Stimulated activated CD8-positive, alpha-beta memory T cell treated with anti-CD3 and anti-CD28 coated beads, Interleukin-12 subunit alpha, Interleukin-12 subunit beta, amount 100 ng/mL, for 24 hours (primary cell): ENCODE measurements at regions not wholly inside any gene's neighbourhood (a gene's known extent, or its start where the extent isn't known, plus 50 kb on each side); places are given as distances from the start of the nearest gene placed in this dataset.

Experiments used
- DNase-seq: peaks from one replicate; pipeline ENCODE4 v3.0.0-alpha.2; 2020; ENCODE audit errors: extremely low read depth

- DNase-seq = no peak
Observed at GRCh38 chr22:47966316-47966715, 1203.9 kb downstream of the TBC1D22A start.

- DNase-seq = no peak
Observed at GRCh38 chr22:47965896-47966295, 1203.4 kb downstream of the TBC1D22A start.

- no peak for DNase-seq
Observed at GRCh38 chr22:47965066-47965465, 1202.6 kb downstream of the TBC1D22A start.

GRCh38 chr22:47963660-47964059, 1201.2 kb downstream of the TBC1D22A start:
- DNase-seq = no peak

DNA sequence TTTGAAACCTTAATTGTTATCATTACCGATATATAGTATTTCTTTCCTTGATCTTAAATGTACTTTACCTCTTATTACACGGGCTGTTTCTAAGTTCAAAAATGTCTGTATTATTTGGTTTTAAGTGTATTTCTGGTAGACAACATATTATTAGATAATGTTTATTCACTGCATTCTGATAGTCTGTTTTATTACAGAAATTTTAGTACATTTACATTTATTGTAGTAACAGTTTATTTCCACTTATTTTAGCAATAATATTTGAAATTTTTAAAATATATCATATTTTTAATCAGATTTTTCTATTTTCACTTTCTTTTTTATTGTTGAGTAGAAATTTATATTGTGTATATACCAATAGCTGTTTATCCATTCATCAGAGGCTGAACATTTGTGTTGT, 1195.2 kb downstream of the TBC1D22A start:
- DNase-seq = no peak

DNA sequence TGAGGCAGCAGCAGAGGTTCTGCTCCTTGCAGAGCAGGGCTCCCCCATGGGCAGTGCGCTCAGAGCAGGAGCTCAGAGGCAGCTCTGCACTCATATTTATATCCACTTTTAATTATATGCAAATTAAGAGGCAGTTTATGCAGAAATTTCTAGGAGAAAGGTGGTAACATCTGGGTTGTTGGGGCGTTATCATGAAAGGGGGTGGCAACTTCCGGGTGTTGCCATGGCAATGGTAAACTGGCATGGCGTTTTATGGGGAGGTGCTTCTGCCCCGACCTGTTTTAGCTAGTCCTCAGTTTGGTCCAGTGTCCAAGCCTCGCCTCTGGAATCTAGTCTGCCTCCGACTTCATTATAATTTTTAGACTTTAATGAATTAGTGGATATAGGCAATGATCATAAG, 1191.7 kb downstream of the TBC1D22A start:
- DNase-seq = no peak

- no peak for DNase-seq
Observed at GRCh38 chr22:47944941-47945340, 1182.5 kb downstream of the TBC1D22A start.

- DNase-seq = no peak
Observed at GRCh38 chr22:47943729-47944700, 1181.6 kb downstream of the TBC1D22A start.

GRCh38 chr22:47940211-47940610, 1177.8 kb downstream of the TBC1D22A start:
- DNase-seq = no peak

- no peak for DNase-seq
Observed at GRCh38 chr22:47933891-47934290, 1171.4 kb downstream of the TBC1D22A start.

DNA sequence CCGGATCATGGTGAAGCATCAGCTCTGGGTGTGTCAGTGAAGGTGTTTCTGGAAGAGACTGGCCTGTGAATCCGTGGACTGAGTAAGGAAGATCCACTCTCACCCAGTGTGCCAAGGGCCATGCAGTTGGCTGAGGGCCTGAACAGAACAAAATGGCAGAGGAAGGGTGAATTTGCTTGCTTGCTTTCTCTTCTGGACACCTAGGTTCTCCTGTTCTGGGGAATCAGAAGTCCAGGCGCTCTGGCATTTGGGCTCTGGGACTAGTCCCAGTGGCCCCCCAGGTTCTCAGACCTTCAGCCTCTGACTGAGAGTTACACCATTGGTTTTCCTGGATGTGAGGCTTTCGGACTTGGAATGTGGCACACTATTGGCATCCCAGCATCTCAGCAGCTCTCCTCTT, 1170.8 kb downstream of the TBC1D22A start:
- DNase-seq = no peak

- DNase-seq = no peak
Observed at GRCh38 chr22:47929646-47930185, 1167.3 kb downstream of the TBC1D22A start.

GRCh38 chr22:47929073-47929472, 1166.6 kb downstream of the TBC1D22A start:
- DNase-seq = no peak

GRCh38 chr22:47928631-47929030, 1166.2 kb downstream of the TBC1D22A start:
- no peak for DNase-seq

- no peak for DNase-seq
Observed at GRCh38 chr22:47927648-47928210, 1165.3 kb downstream of the TBC1D22A start.

- DNase-seq = no peak
Observed at GRCh38 chr22:47923011-47923427, 1160.6 kb downstream of the TBC1D22A start.

DNA sequence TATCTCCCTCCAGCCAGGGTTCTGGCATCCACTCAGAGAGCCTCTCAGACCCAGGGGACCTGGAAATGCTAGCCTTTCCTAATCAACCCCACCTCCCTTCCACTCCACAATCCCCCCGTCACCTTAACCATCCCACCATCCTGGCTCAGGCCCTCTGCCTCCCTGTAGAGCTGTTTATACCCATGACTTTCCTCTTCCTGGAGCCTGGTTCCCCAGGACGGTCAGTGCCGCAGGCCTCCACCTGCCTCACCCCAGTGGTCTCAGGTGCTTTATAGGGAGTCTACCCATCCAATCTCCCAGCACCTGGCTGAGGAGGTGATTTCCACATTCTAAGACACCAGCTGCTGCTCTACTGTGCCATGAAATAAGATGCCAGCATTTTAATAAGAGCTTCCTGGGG, 1159.5 kb downstream of the TBC1D22A start:
- DNase-seq = no peak

- DNase-seq = no peak
Observed at GRCh38 chr22:47920380-47920959, 1158.0 kb downstream of the TBC1D22A start.

DNA sequence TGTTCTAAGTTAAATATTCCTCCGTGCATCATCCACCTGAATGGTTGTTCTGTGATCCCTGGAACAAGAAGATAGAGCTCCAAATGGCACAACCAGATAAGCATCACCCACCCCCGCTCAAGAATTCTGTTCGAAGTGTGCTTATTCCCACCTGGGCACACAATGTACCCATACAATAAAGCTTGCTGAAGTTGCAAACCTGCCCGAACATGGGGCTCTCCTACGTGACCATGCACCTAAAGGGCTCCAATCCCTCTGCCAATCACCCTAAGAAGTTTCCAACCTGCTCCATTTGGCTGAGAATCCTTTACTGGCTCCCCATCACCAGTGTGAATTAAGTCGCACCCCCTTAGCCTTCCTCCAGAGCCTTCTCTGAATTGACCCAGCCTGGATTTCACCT, 1157.4 kb downstream of the TBC1D22A start:
- DNase-seq = no peak

DNA sequence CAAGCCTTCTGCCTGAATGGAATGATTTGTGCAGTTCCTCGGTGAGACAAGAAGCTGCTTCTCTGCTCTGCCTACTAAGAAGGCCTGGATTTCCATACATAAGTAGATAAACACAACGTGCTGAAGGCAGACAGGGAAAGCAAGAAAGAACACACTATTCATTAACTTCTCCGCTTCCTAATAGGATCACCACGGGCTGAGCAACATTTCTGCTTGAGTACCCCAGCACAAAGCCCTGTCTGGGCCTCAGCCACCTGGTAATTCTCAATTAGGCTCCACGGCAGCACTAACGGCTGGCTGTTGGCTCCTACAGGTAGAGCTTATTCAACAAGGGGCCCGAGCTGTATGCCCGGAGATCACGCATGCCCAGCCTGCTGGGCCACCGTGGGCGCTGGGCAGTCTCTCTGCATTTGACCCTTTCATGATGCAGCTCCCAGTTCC, 1156.6 kb downstream of the TBC1D22A start:
- no peak for DNase-seq

- no peak for DNase-seq
Observed at GRCh38 chr22:47918276-47918921, 1155.9 kb downstream of the TBC1D22A start.
